Prostate gland (tissue), 2 donors: ENCODE measurements at regions not wholly inside any gene's neighbourhood (a gene's known extent, or its start where the extent isn't known, plus 50 kb on each side); places are given as distances from the start of the nearest gene placed in this dataset.

Experiments used
- CTCF ChIP-seq, 4 experiments: fragments of 200-600 bp in 2 of 4; fragments of 450-650 bp in 2 of 4; sonication (generic) in 2 of 4; IDR thresholded peaks; 1 replicate in 3 of 4; 2 replicates in 1 of 4; pipeline ENCODE4 v1.5.1; 2016 to 2019; ENCODE audit warnings: antibody characterized with exemption in 4 of 4, mild to moderate bottlenecking in 2 of 4, moderate library complexity in 2 of 4
- POLR2A ChIP-seq: fragments of 450-650 bp; IDR thresholded peaks from one replicate; pipeline ENCODE4 v1.6.1; 2016; ENCODE audit warnings: antibody characterized with exemption, mild to moderate bottlenecking
- POLR2AphosphoS5 ChIP-seq: sonication (generic); formaldehyde crosslinking; IDR thresholded peaks from one replicate; pipeline ENCODE4 v1.6.1; 2017; ENCODE audit warnings: antibody characterized with exemption

GRCh38 chr3:106616556-106616955 lies 747.7 kb upstream of the CBLB start:
- TF ChIP-seq CTCF (IDR thresholded peaks at IDR 0.05) (no peak), POLR2AphosphoS5 (no peak), POLR2A (no peak)
